ENCODE measurements at regions not wholly inside any gene's neighbourhood (a gene's known extent, or its start where the extent isn't known, plus 50 kb on each side); places are given as distances from the start of the nearest gene placed in this dataset.

- TF ChIP-seq CTCF (conservative IDR thresholded peaks at IDR 0.05; ENCODE audit: low read depth in 2 of 2) (no peak), EZH2 (IDR thresholded peaks at IDR 0.05; ENCODE audit: low read depth, unreplicated experiment) (no peak), POLR2AphosphoS5 (IDR thresholded peaks at IDR 0.05; ENCODE audit: low read depth) (no peak), REST (IDR thresholded peaks at IDR 0.05; ENCODE audit: unreplicated experiment) (no peak), ETS1 (IDR thresholded peaks at IDR 0.05) (no peak), EZH2phosphoT487 (IDR thresholded peaks at IDR 0.05; ENCODE audit: unreplicated experiment) (no peak), STAT1 (IDR thresholded peaks at IDR 0.05; ENCODE audit: unreplicated experiment) (no peak), JUNB (IDR thresholded peaks at IDR 0.05; ENCODE audit: unreplicated experiment) (no peak), ZNF114 (CRISPR knock-in tag; IDR thresholded peaks at IDR 0.05) (no peak), ZNF462 (CRISPR knock-in tag; IDR thresholded peaks at IDR 0.05) (no peak)
Measured at GRCh38 chr7:88432301-88432700, 125.6 kb upstream of the STEAP4 start.
